PC-3 (cell line): ENCODE measurements at regions not wholly inside any gene's neighbourhood (a gene's known extent, or its start where the extent isn't known, plus 50 kb on each side); places are given as distances from the start of the nearest gene placed in this dataset.

Source experiments
- ATAC-seq: fragments of 200-7000 bp; cut with Tn5 transposase; 2 replicates; pipeline ENCODE4 v1.9.1; 2020; ENCODE audit warnings: mild to moderate bottlenecking, moderate library complexity
- BruUV-seq: library from RNA; stranded (reverse); fragments of 400-500 nt; replicated peaks from 2 replicates; lab custom pipeline; 2021; lab: Mats Ljungman, UMichigan
- CTCF ChIA-PET: fragments of 300-600 bp; sonication (Branson Sonifier 250); formaldehyde crosslinking; loops from one replicate; lab custom pipeline; 2022; ENCODE audit warnings: antibody characterized with exemption; lab: Charles Lee
- POLR2A ChIA-PET: fragments of 300-600 bp; sonication (Branson Sonifier 250); formaldehyde crosslinking; loops from one replicate; lab custom pipeline; 2022; ENCODE audit warnings: antibody characterized with exemption; ENCODE audit not compliant: unreplicated experiment; lab: Charles Lee
- DNase-seq: peaks from one replicate; pipeline ENCODE4 v3.0.0-alpha.2; 2015
- H2AFZ ChIP-seq: fragments of 300-600 bp; sonication (generic); 2 replicates; pipeline ENCODE4 v1.6.0; 2016; ENCODE audit warnings: antibody characterized with exemption, low read length
- H3F3A ChIP-seq: fragments of 300-600 bp; sonication (generic); one replicate; pipeline ENCODE4 v1.6.0; 2017; ENCODE audit warnings: antibody characterized with exemption, low read length, control low read depth, mild to moderate bottlenecking; ENCODE audit not compliant: unreplicated experiment
- H3K27ac ChIP-seq: fragments of 300-600 bp; sonication (generic); 2 replicates; pipeline ENCODE4 v1.5.1; 2016; ENCODE audit warnings: mild to moderate bottlenecking, low read length
- H3K27me3 ChIP-seq: fragments of 300-600 bp; sonication (generic); 2 replicates; pipeline ENCODE4 v1.6.1; 2016; ENCODE audit warnings: low read length, mixed read lengths
- H3K36me3 ChIP-seq: fragments of 300-600 bp; sonication (generic); 2 replicates; pipeline ENCODE4 v1.6.1; 2016; ENCODE audit warnings: low read depth, mixed run types, low read length, mixed read lengths
- H3K4me1 ChIP-seq: fragments of 300-600 bp; sonication (generic); 2 replicates; pipeline ENCODE4 v1.5.1; 2016; ENCODE audit warnings: low read length; ENCODE audit not compliant: insufficient read depth
- H3K4me2 ChIP-seq: fragments of 300-600 bp; sonication (generic); 2 replicates; pipeline ENCODE4 v1.6.0; 2016; ENCODE audit warnings: low read length
- H3K4me3 ChIP-seq: fragments of 300-600 bp; sonication (generic); 2 replicates; pipeline ENCODE4 v1.5.1; 2016; ENCODE audit warnings: mild to moderate bottlenecking, low read length, mixed read lengths
- H3K79me2 ChIP-seq: fragments of 300-600 bp; sonication (generic); 2 replicates; pipeline ENCODE4 v1.6.1; 2017; ENCODE audit warnings: low read length, mixed read lengths
- H3K9ac ChIP-seq: fragments of 300-600 bp; sonication (generic); 2 replicates; pipeline ENCODE4 v1.6.0; 2016; ENCODE audit warnings: mild to moderate bottlenecking, low read length
- H3K9me2 ChIP-seq: fragments of 300-600 bp; sonication (generic); replicated peaks from 2 replicates; pipeline ENCODE4 v1.6.1; 2016; ENCODE audit warnings: mixed run types, low read length, mixed read lengths
- H3K9me3 ChIP-seq: fragments of 300-600 bp; sonication (generic); 2 replicates; pipeline ENCODE4 v1.6.1; 2016; ENCODE audit warnings: low read length, mixed read lengths
- H4K20me1 ChIP-seq: fragments of 300-600 bp; sonication (generic); 2 replicates; pipeline ENCODE4 v1.6.1; 2016; ENCODE audit warnings: low read length, mixed read lengths
- CTCF ChIP-seq: fragments of 300-600 bp; sonication (generic); conservative IDR thresholded peaks from 2 replicates; pipeline ENCODE4 v1.5.1; 2017; ENCODE audit warnings: antibody characterized with exemption, low read depth, mild to moderate bottlenecking, low read length
- EZH2 ChIP-seq: fragments of 300-600 bp; sonication (generic); IDR thresholded peaks from one replicate; pipeline ENCODE4 v1.6.1; 2017; ENCODE audit warnings: antibody characterized with exemption, mild to moderate bottlenecking, low read length; ENCODE audit not compliant: unreplicated experiment
- EZH2phosphoT487 ChIP-seq: fragments of 300-600 bp; sonication (generic); IDR thresholded peaks from 2 replicates; pipeline ENCODE4 v1.6.1; 2018; ENCODE audit warnings: mild to moderate bottlenecking, antibody characterized with exemption, low read length, borderline replicate concordance
- intact Hi-C: fragments of 100-400 bp; cut with micrococcal nuclease; formaldehyde crosslinking; loops from 2 replicates; pipeline ENCODE4 v1.9.0; 2023

GRCh38 chr2:237221443-237221842 is 135.8 kb downstream of the COPS8 start:
- peaks cover 18% of the 10 kb centered on the region for H3K4me1 ChIP-seq
- no peaks in the 10 kb centered on the region for H4K20me1 ChIP-seq
- no peak overlapping the region for H2AFZ ChIP-seq
- no peaks in the 10 kb centered on the region for H3F3A ChIP-seq
- no peaks in the 10 kb centered on the region for H3K79me2 ChIP-seq
- ATAC-seq (no peak), DNase-seq (no peak)
- H3K4me2 ChIP-seq = no peak overlapping the region
- H3K9me2 ChIP-seq = no peaks in the 10 kb centered on the region
- no TSS peak for BruUV-seq
- no peaks in the 10 kb centered on the region for H3K36me3 ChIP-seq
- ChIA-PET CTCF (no interaction called here), POLR2A (no interaction called here)
- TF ChIP-seq EZH2 (no peak), EZH2phosphoT487 (no peak)
- intact Hi-C loops = loop anchor here (10.0 kb wide), 1 partner anchor 47 kb away; no protein-coding TSS in a partner anchor
- no peak overlapping the region for H3K27ac ChIP-seq
- H3K9me3 ChIP-seq = no peaks in the 10 kb centered on the region
- no peak overlapping the region for H3K4me3 ChIP-seq
- H3K27me3 ChIP-seq = no peaks in the 10 kb centered on the region
- no peak overlapping the region for H3K9ac ChIP-seq

DNA sequence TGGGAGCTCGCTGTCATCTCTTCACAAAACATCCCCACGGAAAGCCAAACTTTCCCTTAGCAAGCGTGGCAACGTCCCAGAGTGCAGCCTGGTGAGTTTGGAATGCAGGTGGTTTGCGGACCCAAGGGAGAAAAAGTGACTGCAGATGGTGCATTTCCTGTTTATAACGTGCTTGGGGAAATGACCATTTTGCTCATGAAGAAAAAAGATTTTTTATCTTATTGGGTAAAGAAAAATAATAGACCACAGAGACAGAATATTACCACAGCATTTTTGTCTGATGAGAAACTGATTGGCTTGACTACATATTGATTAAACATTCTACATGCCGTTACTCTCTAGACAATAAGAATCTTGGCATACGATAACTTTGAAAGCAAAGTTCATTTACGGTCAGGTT is 136.5 kb downstream of the COPS8 start:
- Histone ChIP-seq H3K4me3 (no peak overlapping the region), H3K9me2 (no peaks in the 10 kb centered on the region), H3K79me2 (no peaks in the 10 kb centered on the region), H4K20me1 (no peaks in the 10 kb centered on the region), H3K9ac (no peak overlapping the region), H2AFZ (no peak overlapping the region; the same call in 1 of the 2 replicates), H3K4me2 (0 out of 2 replicates have a peak overlapping the region, but pooled peaks have one; percentile 20), H3F3A (no peaks in the 10 kb centered on the region), H3K4me1 (peaks cover 23% of the 10 kb centered on the region), H3K27me3 (no peaks in the 10 kb centered on the region), H3K9me3 (no peaks in the 10 kb centered on the region), H3K27ac (no peak overlapping the region), H3K36me3 (no peaks in the 10 kb centered on the region)
- ATAC-seq (no peak), DNase-seq (peak; percentile 41)
- intact Hi-C loops = loop anchor here (10.0 kb wide), 1 partner anchor 47 kb away; no protein-coding TSS in a partner anchor
- ChIA-PET POLR2A (no interaction called here), CTCF (no interaction called here)
- TF ChIP-seq CTCF (no peak), EZH2 (no peak), EZH2phosphoT487 (no peak)
- BruUV-seq = no TSS peak

GRCh38 chr2:237222601-237223041 is 136.9 kb downstream of the COPS8 start:
- H3K9me3 ChIP-seq = no peaks in the 10 kb centered on the region
- intact Hi-C loops = loop anchor here (10.0 kb wide), 1 partner anchor 48 kb away; no protein-coding TSS in a partner anchor
- CTCF ChIA-PET = no interaction called here
- H3K9me2 ChIP-seq = no peaks in the 10 kb centered on the region
- H3K9ac ChIP-seq = no peak overlapping the region
- BruUV-seq = no TSS peak
- no peaks in the 10 kb centered on the region for H3F3A ChIP-seq
- H2AFZ ChIP-seq = no peak overlapping the region; the same call in 1 of the 2 replicates
- no peak for TF ChIP-seq EZH2
- no peak for TF ChIP-seq CTCF
- no peak for TF ChIP-seq EZH2phosphoT487
- H3K4me1 ChIP-seq = peaks cover 27% of the 10 kb centered on the region
- 0 out of 2 replicates have a peak overlapping the region, but pooled peaks have one; percentile 20 for H3K4me2 ChIP-seq
- no peaks in the 10 kb centered on the region for H4K20me1 ChIP-seq
- ATAC-seq (no peak), DNase-seq (no peak)
- H3K27me3 ChIP-seq = no peaks in the 10 kb centered on the region
- POLR2A ChIA-PET = no interaction called here
- H3K36me3 ChIP-seq = no peaks in the 10 kb centered on the region
- no peaks in the 10 kb centered on the region for H3K79me2 ChIP-seq
- no peak overlapping the region for H3K4me3 ChIP-seq
- H3K27ac ChIP-seq = no peak overlapping the region
